ENCODE measurements at regions not wholly inside any gene's neighbourhood (a gene's known extent, or its start where the extent isn't known, plus 50 kb on each side); places are given as distances from the start of the nearest gene placed in this dataset.
"Not testable (repeated sequence)": the region's sequence is repeated elsewhere in the genome, so short reads cannot be mapped to it uniquely, and the experiment has no call there.

DNA sequence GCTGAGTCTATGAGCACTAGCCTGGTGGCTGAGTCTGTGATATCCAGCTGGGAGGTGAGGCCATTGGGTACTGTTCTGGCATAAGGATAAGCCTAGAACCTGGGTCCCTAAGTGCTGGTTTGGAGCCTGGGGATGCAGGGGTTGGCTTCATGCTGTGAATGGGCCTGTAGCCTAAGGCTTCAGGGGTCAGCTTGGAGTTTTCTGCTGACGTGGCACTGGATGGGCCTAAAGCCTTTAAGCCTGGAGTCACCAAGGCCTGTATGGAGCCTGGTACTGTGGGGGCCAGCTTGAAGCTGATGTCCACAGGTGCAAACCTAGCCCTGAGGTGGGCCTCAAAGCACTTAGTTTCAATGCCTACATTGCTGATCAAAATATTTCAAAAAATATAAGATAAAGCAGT lies 979.6 kb upstream of the POU3F4 start:
- DNase-seq, result no peak

DNA sequence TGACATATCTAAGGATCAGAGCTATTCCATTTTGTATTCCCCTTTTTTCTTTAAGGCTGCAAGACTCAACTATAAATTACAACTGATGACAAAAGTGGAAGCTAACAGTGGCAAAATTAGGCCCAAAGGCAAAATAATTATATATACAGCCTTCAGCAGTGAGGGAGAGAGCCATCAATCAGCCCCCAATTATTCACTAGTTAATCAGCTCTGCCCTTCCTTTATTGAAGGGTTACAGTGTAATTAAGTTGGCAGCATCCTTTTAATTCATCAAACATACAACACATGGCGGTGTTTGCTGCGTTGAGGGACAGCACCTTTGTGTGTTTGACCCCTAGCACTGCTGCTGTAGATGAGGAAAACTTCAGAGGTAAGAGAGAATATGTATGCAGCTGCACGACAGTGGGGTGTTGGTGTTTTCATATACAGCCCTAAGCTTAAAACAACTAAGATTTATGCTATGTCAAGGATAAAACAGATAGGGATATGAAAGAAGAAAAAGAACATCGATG lies 973.9 kb upstream of the POU3F4 start:
- no peak for DNase-seq

DNA sequence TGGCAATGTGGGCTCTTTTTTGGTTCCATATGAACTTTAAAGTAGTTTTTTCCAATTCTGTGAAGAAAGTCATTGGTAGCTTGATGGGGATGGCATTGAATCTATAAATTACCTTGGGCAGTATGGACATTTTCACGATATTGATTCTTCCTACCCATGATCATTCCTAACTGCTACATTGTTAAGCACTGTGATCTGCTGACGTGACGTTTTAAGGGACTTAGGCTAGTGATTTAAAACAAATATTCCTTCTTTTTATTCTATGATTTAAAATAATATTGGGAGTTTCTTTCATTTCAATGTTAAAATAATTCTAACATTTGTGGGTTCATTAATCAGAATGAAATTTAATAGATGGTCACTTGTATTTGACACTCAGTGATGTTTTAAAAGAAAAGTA lies 970.9 kb upstream of the POU3F4 start:
- not testable (repeated sequence) for DNase-seq

GRCh38 chrX:82541822-82542221 lies 966.3 kb upstream of the POU3F4 start:
- DNase-seq, result no peak

DNA sequence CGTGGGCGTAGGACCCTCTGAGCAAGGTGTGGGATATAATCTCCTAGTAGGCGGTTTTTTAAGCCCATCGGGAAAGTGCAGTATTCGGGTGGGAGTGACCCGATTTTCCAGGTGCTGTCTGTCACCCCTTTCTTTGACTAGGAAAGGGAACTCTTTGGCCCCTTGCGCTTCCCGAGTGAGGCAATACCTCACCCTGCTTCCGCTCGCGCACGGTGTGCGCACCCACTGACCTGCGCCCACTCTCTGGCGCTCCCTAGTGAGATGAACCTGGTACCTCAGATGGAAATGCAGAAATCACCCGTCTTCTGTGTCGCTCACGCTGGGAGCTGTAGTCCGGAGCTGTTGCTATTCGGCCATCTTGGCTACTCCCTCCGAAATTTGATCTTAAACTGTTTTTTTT lies 955.9 kb upstream of the POU3F4 start:
- peak in 1 of 2 experiments; percentile 10 for DNase-seq

DNA sequence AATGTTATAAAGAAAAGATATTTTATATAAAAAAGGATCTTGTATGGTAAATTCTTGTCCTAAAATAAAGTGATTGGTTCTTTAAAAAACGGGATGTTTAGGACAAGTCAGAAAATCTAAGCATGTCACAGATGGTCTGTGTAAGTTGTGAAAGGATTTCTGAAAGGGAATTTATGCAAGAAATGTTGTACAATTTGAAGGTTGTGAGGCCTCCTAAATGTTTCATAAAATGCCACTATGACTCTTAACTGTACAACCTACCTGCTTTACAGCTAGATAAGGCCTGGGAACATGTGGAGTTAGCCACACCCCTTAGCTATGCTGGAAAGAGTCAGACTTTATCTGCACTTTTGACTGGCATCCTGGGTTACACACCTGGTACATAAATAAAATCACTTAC lies 951.5 kb upstream of the POU3F4 start:
- DNase-seq, result no peak

- DNase-seq, result no peak
Measured at GRCh38 chrX:82585868-82586267, 922.2 kb upstream of the POU3F4 start.

DNA sequence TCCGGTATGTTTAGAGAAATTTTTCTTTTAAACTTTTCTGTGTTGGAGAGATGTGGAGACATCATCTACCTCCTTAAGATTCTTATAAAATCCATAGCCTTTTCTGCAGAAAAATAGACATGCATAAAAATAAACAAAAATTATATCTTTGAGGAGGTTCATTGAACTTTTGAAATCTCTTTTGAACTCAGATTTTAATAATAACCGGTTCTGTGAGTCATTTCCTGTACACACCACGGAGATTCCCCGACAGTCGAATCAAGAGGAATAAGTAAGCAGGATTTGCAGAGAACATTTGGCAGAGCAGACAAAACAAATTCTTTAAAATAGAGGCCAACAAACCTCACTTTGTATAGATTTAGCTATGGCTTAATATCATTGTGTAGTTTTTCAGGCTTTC lies 918.7 kb upstream of the POU3F4 start:
- DNase-seq, result no peak

- DNase-seq, result no peak
Measured at GRCh38 chrX:82591421-82591820, 916.7 kb upstream of the POU3F4 start.

DNA sequence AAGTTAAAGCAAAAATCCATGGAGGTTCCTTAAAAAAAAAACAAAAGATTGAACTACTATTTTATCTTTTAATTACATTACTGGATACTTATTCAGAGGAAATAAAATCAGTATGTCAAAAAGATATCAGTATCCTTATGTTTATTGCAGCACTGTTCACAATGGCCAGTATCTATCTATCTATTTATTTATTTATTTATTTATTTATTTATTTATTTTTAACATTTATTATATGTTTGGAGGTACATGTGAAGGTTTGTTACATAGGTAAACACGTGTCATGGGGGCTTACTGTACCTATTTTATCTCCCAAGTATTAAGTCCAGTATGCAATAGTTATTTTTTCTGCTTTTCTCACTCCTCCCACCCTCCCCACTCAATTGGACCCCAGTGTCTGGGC lies 881.1 kb upstream of the POU3F4 start:
- DNase-seq, result no peak

DNA sequence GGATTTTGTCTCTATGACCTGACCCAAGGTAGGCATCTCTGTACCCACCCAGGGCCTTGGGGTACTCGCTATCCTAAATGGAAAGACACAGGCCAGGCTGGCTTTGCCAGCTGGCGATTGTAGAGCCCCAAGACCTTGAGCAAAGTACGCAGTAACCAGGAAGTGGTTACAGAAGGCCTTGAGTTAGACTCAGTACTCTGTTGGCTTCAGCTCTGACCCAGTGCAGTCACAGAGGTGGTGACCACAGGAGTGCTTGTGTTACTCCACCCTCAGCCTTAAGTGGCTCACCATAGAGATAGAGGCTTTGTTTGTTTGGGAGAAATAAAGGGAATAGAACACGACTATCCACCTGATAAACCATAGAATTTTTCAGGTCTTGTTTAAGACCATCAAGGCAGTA lies 880.5 kb upstream of the POU3F4 start:
- DNase-seq, result no peak

DNA sequence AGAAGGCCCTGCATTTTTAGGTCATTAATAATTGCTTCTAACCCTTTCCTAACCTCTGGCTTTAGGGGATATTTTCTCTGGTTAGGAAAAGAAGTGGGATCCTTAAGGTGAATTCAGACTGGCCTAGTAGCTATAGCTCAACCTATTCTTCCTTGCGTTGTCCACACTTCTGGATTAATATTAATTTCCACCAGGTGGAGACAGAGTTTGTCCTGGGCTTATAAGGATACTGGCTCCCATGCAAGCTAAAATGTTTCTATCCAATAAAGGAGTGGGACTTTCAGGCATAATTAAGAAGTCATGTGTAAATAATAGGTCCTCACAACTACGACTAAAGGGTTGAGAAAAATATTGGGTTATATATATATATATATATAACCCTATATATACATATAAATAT lies 860.0 kb upstream of the POU3F4 start:
- no peak for DNase-seq

DNA sequence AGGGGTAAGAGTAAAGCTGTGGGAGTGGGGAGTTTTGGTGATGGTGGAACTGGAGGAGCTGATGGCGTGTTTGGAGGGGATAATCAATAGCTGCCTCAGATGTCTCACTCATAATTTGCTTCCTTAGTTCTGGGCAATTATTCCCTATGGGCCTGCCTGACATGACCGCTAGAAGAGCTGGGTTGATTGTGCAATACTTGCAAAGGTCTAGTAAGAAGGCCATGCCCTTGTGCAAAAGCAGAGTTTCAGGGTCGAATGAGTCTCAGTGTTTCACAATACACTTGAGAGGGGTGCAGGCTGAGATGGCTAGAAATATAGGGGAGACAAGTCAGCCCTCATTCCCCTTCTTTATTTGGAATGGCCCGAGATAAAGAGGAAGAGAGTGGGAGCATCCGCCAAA lies 858.4 kb upstream of the POU3F4 start:
- DNase-seq, result no peak

- no peak for DNase-seq
Measured at GRCh38 chrX:82658492-82658891, 849.6 kb upstream of the POU3F4 start.

DNA sequence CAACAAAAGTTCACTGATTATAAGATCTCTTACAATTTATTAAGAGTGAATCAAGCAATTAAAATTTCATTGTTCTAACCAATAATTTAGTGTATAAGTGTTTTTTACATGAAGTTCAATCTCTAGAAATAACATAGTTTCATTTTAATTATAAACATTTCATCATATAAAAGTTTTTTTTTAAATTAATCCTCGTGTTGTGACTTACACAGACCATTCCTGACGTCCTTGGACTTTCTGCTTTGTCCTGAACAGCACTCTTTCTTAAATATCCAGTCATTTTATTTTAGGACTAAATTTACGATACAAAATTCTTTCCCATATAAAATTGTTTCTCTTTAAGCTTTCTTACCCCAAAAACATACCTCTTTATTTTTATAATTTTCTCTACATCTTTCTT lies 841.7 kb upstream of the POU3F4 start:
- DNase-seq, result no peak

DNA sequence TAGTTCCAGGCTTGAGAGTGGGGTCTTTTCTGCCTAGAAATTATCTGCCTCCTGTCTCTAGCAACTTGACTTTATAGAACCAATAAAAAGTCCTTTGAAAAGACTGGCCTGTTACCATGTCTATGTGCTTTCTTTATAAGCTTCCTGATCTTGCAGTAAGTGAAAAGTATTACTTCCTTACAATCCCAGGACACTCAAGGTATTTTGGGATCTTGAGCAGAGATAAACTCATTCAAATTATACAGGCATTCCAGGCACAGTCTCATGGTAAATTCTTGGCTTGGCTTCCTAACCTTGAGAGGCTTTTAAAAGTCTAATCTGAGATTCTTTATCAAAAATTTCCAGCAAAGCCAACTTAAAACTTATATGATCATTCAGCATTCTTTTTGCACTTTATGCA lies 833.0 kb upstream of the POU3F4 start:
- no peak for DNase-seq

DNA sequence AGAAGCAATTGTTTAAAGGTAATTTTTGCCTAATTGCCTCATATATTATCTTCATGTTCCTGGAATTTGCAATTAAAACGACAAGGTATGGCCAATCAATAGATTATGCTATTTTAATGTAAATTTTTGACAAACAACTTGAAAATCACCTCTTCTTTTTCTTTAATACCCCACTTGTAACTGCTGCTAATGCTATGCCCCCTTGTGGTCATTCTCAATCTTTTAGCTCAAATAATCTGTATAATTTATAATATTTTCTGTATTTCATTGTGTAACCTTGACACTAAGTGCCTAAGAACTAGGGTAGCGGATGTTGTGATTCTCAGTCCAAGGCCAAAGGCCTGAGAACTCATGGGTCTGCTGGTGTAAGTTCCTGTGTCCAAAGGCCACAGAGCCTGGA lies 831.7 kb upstream of the POU3F4 start:
- peak in 1 of 2 experiments; percentile 0 for DNase-seq

DNA sequence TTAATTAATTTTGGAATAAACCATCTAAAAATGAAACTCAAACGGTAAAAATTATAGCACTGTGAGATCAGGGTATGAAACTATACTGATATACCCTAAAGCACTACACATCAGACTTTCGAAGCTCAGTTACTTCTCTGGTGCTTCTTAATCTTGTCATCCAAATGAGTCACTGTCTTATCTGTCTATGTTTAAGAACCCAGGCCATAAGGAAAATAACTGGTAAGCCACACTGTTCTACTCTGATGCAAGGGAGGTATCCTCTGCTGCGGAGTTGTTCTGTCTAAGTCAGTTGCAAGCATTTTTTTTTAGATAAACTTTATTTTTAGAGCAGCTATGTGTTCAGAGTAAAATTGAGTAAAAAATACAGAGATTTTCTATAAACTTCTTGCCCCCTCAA lies 830.8 kb upstream of the POU3F4 start:
- DNase-seq, result no peak

GRCh38 chrX:82692991-82693390 lies 815.1 kb upstream of the POU3F4 start:
- DNase-seq, result no peak

- no peak for DNase-seq
Measured at GRCh38 chrX:82695066-82695465, 813.0 kb upstream of the POU3F4 start.

GRCh38 chrX:82703551-82703950 lies 804.5 kb upstream of the POU3F4 start:
- DNase-seq, result no peak

- DNase-seq, result no peak
Measured at GRCh38 chrX:82711457-82711856, 796.6 kb upstream of the POU3F4 start.

DNA sequence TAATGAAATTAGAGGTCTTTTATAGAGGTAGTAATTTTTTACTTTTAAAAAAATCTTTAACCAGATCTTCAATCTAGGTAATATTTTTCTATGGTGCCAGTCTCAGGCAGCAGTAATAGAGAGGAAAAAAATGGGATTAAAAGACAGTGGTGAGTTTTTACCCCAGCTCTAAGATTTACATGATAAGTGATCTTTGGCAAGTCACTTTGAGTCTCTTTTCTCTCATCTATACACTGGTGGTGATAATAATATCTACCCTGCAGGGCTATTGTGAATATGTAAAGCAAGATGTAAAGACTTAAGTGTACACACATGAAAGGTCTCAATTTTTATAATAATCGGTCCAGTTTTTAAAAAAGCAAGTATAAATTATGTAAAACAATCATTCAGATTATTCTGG lies 786.2 kb upstream of the POU3F4 start:
- DNase-seq, result no peak

DNA sequence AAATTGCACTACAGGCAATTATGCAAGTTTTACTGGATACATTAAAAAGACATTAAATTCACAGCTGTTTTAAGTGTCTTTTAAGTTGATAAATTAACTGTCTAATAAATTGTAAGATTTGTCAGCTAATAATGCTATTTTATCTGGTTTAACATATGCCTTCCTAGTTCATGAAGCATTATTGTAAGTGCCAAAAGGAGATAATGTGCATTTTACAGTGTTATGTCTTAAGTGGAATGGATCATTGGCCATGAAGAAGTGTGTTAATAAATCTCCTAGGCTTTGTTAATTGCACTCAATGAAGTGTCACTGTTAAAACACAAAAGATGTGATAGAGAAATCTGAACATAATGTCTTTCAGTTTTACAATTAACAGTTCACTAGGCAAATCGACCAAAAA lies 784.3 kb upstream of the POU3F4 start:
- DNase-seq, result no peak

DNA sequence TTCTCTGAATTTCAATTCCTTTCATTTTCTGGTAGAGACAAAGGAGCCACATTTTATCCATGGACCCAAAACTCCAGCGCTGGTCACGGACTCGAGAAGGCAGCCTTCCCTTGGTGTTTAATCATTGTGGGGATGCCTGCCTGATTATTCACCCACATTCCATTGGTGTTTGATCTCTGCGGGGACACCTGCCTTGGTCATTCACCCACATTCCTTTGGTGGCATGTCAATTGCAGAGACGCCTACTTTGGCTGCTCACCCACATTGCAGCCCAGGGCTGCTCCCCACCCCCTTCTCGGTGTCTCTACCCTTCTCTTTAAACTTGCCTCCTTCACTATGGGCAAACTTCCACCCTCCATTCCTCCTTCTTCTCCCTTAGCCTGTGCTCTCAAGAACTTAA lies 780.7 kb upstream of the POU3F4 start:
- DNase-seq, result not testable (repeated sequence)

GRCh38 chrX:82732861-82733260 lies 775.2 kb upstream of the POU3F4 start:
- DNase-seq, result no peak

Data from SHP77 (cell line).